OCI-LY1 (cell line): ENCODE measurements at regions not wholly inside any gene's neighbourhood (a gene's known extent, or its start where the extent isn't known, plus 50 kb on each side); places are given as distances from the start of the nearest gene placed in this dataset.

Experiments
- H2AFZ ChIP-seq: fragments of 200-600 bp; sonication (generic), shearing (Covaris generic); 2 replicates; pipeline ENCODE4 v1.6.0; 2014; ENCODE audit warnings: antibody characterized with exemption, mild to moderate bottlenecking, low read length
- H3F3A ChIP-seq: fragments of 200-600 bp; sonication (generic), shearing (Covaris generic); 2 replicates; pipeline ENCODE4 v1.6.0; 2014; ENCODE audit warnings: mild to moderate bottlenecking, antibody characterized with exemption, low read length, moderate library complexity; ENCODE audit not compliant: insufficient read depth
- H3K27ac ChIP-seq: fragments of 200-600 bp; sonication (generic); 2 replicates; pipeline ENCODE4 v1.5.1; 2014; ENCODE audit warnings: low read length, mixed run types, mild to moderate bottlenecking, low read depth; ENCODE audit not compliant: poor library complexity, severe bottlenecking
- H3K27me3 ChIP-seq: fragments of 200-600 bp; sonication (generic); 2 replicates; pipeline ENCODE4 v1.6.0; 2014; ENCODE audit warnings: antibody characterized with exemption, mild to moderate bottlenecking, low read length, moderate library complexity; ENCODE audit not compliant: insufficient read depth
- H3K36me3 ChIP-seq: fragments of 200-600 bp; sonication (generic); 2 replicates; pipeline ENCODE4 v1.6.1; 2014; ENCODE audit warnings: mild to moderate bottlenecking, antibody characterized with exemption, low read length, moderate library complexity, mixed read lengths; ENCODE audit not compliant: insufficient read depth
- H3K4me1 ChIP-seq: fragments of 200-600 bp; sonication (generic); 2 replicates; pipeline ENCODE4 v1.5.1; 2014; ENCODE audit warnings: mild to moderate bottlenecking, low read length, moderate library complexity; ENCODE audit not compliant: insufficient read depth, severe bottlenecking
- H3K4me2 ChIP-seq: fragments of 200-600 bp; sonication (generic), shearing (Covaris generic); 2 replicates; pipeline ENCODE4 v1.6.1; 2014; ENCODE audit warnings: low read length
- H3K4me3 ChIP-seq: fragments of 200-600 bp; sonication (generic); 2 replicates; pipeline ENCODE4 v1.5.1; 2014; ENCODE audit warnings: low read length, low read depth, mild to moderate bottlenecking, mixed read lengths; ENCODE audit not compliant: poor library complexity, severe bottlenecking
- H3K79me2 ChIP-seq: fragments of 200-600 bp; shearing (Covaris generic); 2 replicates; pipeline ENCODE4 v1.6.1; 2016; ENCODE audit warnings: mixed run types, low read length, mixed read lengths; ENCODE audit not compliant: insufficient read depth
- H3K9ac ChIP-seq: fragments of 200-600 bp; sonication (generic), shearing (Covaris generic); 2 replicates; pipeline ENCODE4 v1.6.1; 2014; ENCODE audit warnings: mild to moderate bottlenecking, low read length, mixed read lengths
- H3K9me2 ChIP-seq: fragments of 200-600 bp; sonication (generic), shearing (Covaris generic); 2 replicates; pipeline ENCODE4 v1.6.1; 2014; ENCODE audit warnings: low read depth, mild to moderate bottlenecking, low read length, mixed read lengths
- H3K9me3 ChIP-seq: fragments of 200-600 bp; shearing (Covaris generic); 2 replicates; pipeline ENCODE4 v1.6.1; 2014; ENCODE audit warnings: low read length, mixed read lengths
- H4K20me1 ChIP-seq: fragments of 200-600 bp; sonication (generic), shearing (Covaris generic); 2 replicates; pipeline ENCODE4 v1.6.0; 2016; ENCODE audit warnings: mild to moderate bottlenecking, low read length; ENCODE audit not compliant: insufficient read depth
- EZH2 ChIP-seq: fragments of 200-600 bp; sonication (generic), shearing (Covaris generic); IDR thresholded peaks from 2 replicates; pipeline ENCODE4 v1.8.0; 2017; ENCODE audit warnings: borderline replicate concordance, mixed run types, mild to moderate bottlenecking, antibody characterized with exemption, low read length, moderate library complexity, mixed read lengths
- TF ChIP-seq, protein P1 (sequence below): fragments of 200-600 bp; sonication (generic), shearing (Covaris generic); IDR thresholded peaks from 2 replicates; pipeline ENCODE4 v1.5.1; 2017; ENCODE audit warnings: mild to moderate bottlenecking, antibody characterized with exemption, low read length, moderate library complexity, mixed read lengths

DNA sequence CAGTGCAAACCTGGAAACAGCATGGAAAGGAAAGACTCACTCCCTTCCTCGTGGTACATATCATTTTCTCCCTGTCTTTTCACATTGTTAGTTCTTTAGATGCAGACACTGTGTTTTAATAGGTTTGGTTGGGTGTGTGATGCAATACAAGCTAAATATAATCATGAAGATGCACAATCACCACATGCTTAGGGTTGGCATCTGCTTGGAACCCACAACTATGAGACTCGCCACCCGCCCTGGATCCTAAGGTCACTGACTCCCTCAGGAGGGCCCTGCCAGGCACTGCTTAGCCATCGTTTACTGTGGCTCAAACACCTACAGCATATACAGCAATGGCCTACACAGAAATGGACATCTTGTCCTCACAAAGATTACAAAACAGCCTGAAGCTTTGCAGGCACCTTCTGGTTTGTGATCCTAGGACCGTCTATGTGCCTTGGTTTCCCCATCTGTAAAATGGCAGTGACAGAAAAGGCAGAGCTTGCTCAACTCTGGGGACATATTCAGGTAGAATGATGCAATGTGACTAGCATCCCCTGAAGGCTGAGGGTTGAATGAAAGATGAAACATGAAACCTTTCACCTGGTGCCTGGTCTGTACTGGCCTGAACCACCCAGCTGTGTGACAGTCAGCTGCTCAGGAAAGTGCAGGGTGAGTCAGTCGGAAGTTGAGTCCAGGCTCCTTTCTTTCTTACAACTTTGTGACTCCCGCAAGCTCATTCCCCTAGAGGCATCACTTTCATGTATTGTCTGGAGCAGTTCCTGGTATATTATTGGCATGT is 123.6 kb upstream of the PFN2 start:
- TF ChIP-seq EZH2 = no peak
- TF ChIP-seq, protein P1, sequence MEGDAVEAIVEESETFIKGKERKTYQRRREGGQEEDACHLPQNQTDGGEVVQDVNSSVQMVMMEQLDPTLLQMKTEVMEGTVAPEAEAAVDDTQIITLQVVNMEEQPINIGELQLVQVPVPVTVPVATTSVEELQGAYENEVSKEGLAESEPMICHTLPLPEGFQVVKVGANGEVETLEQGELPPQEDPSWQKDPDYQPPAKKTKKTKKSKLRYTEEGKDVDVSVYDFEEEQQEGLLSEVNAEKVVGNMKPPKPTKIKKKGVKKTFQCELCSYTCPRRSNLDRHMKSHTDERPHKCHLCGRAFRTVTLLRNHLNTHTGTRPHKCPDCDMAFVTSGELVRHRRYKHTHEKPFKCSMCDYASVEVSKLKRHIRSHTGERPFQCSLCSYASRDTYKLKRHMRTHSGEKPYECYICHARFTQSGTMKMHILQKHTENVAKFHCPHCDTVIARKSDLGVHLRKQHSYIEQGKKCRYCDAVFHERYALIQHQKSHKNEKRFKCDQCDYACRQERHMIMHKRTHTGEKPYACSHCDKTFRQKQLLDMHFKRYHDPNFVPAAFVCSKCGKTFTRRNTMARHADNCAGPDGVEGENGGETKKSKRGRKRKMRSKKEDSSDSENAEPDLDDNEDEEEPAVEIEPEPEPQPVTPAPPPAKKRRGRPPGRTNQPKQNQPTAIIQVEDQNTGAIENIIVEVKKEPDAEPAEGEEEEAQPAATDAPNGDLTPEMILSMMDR = no peak
- Histone ChIP-seq H3K9me3 (no peaks in the 10 kb centered on the region), H3K79me2 (no peaks in the 10 kb centered on the region), H3K27me3 (no peaks in the 10 kb centered on the region), H4K20me1 (no peaks in the 10 kb centered on the region), H3K4me2 (no peak overlapping the region), H3F3A (no peaks in the 10 kb centered on the region), H3K4me3 (no peak overlapping the region), H2AFZ (no peak overlapping the region), H3K9me2 (no peaks in the 10 kb centered on the region), H3K4me1 (no peaks in the 10 kb centered on the region), H3K9ac (no peak overlapping the region), H3K36me3 (no peaks in the 10 kb centered on the region), H3K27ac (no peak overlapping the region)

DNA sequence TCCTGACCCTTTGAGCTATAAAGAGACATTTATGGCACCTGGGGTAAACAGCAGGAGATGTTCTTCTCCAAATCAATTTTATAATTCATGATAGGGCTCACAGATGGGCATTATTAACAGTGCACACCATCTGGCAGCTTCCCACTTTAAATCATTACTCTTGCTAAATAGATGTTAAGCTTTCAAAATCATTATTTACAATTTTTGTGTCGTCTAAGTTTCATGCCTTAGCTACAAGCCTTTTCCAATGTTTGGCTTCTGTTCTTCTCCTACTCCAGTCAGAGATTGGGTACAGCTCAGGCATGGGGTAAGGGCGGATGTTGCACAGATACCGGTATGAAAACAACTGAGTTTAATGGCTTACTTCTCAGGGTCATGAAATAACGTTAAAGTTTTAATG is 120.9 kb upstream of the PFN2 start:
- no peaks in the 10 kb centered on the region for H3K4me1 ChIP-seq
- H3K9me2 ChIP-seq = no peaks in the 10 kb centered on the region
- H3K27me3 ChIP-seq = no peaks in the 10 kb centered on the region
- H3K9ac ChIP-seq = no peak overlapping the region
- H3K9me3 ChIP-seq = no peaks in the 10 kb centered on the region
- TF ChIP-seq, protein P1 = no peak
- no peak for TF ChIP-seq EZH2
- no peak overlapping the region for H3K27ac ChIP-seq
- no peaks in the 10 kb centered on the region for H3K79me2 ChIP-seq
- H2AFZ ChIP-seq = no peak overlapping the region
- no peak overlapping the region for H3K4me3 ChIP-seq
- no peak overlapping the region for H3K4me2 ChIP-seq
- H3F3A ChIP-seq = no peaks in the 10 kb centered on the region
- H3K36me3 ChIP-seq = no peaks in the 10 kb centered on the region
- H4K20me1 ChIP-seq = no peaks in the 10 kb centered on the region

DNA sequence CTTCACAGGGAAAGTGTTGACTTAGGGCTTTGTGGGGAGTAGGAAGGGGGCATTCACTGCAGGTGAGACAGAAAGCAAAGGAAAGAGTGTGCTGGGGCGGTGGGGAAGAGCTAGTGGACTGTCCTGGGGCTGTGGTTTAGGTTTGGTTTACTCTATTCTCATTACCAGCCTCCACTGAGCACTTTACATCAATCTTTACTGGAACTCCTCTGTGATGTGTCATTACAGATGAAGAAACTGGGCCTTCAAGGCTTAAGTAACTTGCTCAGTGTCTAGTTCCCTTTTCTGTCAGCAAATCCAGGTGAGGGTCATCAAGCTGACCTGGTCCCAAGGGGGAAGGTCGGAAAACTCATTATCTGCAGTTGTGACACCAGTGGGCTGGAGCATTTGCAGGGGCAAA is 120.2 kb upstream of the PFN2 start:
- H3K36me3 ChIP-seq = no peaks in the 10 kb centered on the region
- H3K4me3 ChIP-seq = no peak overlapping the region
- no peak overlapping the region for H3K9ac ChIP-seq
- TF ChIP-seq, protein P1 = no peak
- no peak for TF ChIP-seq EZH2
- H2AFZ ChIP-seq = no peak overlapping the region
- H3K27ac ChIP-seq = no peak overlapping the region
- no peak overlapping the region for H3K4me2 ChIP-seq
- no peaks in the 10 kb centered on the region for H3K9me3 ChIP-seq
- H4K20me1 ChIP-seq = no peaks in the 10 kb centered on the region
- no peaks in the 10 kb centered on the region for H3K27me3 ChIP-seq
- H3F3A ChIP-seq = no peaks in the 10 kb centered on the region
- no peaks in the 10 kb centered on the region for H3K9me2 ChIP-seq
- H3K79me2 ChIP-seq = no peaks in the 10 kb centered on the region
- H3K4me1 ChIP-seq = no peaks in the 10 kb centered on the region
